ENCODE measurements at regions not wholly inside any gene's neighbourhood (a gene's known extent, or its start where the extent isn't known, plus 50 kb on each side); places are given as distances from the start of the nearest gene placed in this dataset.

GRCh38 chr7:123292227-123292626 lies 92.5 kb upstream of the SLC13A1 start:
- Mint-ChIP-seq H3K4me1 (ENCODE audit: low read depth) (no peaks in the 10 kb centered on the region), H3K4me3 (ENCODE audit: low read depth) (no peak overlapping the region), H3K9me3 (ENCODE audit: low read depth) (no peaks in the 10 kb centered on the region), H3K36me3 (ENCODE audit: insufficient read depth) (no peaks in the 10 kb centered on the region), H3K27me3 (no peaks in the 10 kb centered on the region), H3K27ac (no peak overlapping the region)
- TF ChIP-seq, protein P1, sequence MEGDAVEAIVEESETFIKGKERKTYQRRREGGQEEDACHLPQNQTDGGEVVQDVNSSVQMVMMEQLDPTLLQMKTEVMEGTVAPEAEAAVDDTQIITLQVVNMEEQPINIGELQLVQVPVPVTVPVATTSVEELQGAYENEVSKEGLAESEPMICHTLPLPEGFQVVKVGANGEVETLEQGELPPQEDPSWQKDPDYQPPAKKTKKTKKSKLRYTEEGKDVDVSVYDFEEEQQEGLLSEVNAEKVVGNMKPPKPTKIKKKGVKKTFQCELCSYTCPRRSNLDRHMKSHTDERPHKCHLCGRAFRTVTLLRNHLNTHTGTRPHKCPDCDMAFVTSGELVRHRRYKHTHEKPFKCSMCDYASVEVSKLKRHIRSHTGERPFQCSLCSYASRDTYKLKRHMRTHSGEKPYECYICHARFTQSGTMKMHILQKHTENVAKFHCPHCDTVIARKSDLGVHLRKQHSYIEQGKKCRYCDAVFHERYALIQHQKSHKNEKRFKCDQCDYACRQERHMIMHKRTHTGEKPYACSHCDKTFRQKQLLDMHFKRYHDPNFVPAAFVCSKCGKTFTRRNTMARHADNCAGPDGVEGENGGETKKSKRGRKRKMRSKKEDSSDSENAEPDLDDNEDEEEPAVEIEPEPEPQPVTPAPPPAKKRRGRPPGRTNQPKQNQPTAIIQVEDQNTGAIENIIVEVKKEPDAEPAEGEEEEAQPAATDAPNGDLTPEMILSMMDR (IDR thresholded peaks at IDR 0.05; ENCODE audit: unreplicated experiment): no peak
- no peak for DNase-seq (ENCODE audit: low spot score, unreplicated experiment)

GRCh38 chr7:123289200-123289599 lies 89.4 kb upstream of the SLC13A1 start:
- no peaks in the 10 kb centered on the region for H3K27me3 Mint-ChIP-seq
- no peak for DNase-seq (ENCODE audit: low spot score, unreplicated experiment)
- H3K4me3 Mint-ChIP-seq (ENCODE audit: low read depth): no peak overlapping the region
- H3K4me1 Mint-ChIP-seq (ENCODE audit: low read depth): no peaks in the 10 kb centered on the region
- no peaks in the 10 kb centered on the region for H3K36me3 Mint-ChIP-seq (ENCODE audit: insufficient read depth)
- no peak overlapping the region for H3K27ac Mint-ChIP-seq
- H3K9me3 Mint-ChIP-seq (ENCODE audit: low read depth): no peaks in the 10 kb centered on the region
- TF ChIP-seq, protein P1 (IDR thresholded peaks at IDR 0.05; ENCODE audit: unreplicated experiment): no peak

DNA sequence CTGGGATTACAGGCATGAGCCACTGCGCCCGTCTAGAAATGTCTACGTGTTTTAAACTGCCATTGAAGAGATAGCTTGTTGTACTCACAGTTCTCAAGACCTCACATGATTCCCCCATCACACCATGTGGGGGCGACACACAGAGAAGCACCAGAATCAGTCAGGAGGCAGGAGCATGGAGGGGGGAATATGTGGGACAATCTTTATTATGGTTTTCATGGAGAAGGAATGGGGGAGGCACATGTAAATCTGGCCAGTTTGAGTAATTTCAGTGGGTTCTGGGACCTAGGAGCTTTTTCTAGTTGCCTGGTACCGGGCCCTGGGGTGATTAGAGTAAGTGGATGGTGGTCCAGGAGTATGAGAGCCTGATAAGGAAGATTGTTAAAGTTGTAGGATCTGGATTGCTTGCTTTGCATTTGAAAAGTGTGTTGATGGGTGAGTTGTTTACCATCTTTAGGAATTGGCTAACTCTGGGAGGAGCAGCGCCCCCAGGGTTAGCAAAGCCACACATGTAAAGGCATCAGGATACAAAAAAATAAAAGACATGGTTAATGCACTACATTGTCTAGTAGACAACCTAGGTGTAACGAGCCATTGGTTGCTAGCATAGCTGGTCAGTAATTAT lies 85.4 kb upstream of the SLC13A1 start:
- H3K4me1 Mint-ChIP-seq (ENCODE audit: low read depth): no peaks in the 10 kb centered on the region
- no peaks in the 10 kb centered on the region for H3K9me3 Mint-ChIP-seq (ENCODE audit: low read depth)
- no peak overlapping the region for H3K27ac Mint-ChIP-seq

DNA sequence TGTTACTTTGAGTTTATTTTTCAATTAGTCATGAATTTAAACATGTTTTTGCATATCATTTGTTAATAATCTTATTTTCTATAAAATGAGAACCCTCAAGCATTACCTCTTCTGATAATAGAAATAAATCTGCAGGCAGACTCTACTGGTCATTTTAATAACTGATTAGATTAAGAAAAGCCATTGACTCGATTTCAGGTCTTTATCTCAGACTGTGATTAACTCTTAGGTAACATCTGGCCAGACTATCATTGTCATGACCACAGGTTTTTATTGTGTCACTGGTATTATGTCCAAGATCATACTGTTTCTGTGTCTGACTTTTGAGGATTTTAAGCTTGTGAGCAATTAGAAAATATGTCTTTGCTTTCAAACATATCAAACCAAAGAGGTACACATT lies 83.6 kb upstream of the SLC13A1 start:
- Mint-ChIP-seq H3K27me3 (no peaks in the 10 kb centered on the region), H3K36me3 (ENCODE audit: insufficient read depth) (no peaks in the 10 kb centered on the region), H3K9me3 (ENCODE audit: low read depth) (no peaks in the 10 kb centered on the region), H3K4me1 (ENCODE audit: low read depth) (no peaks in the 10 kb centered on the region), H3K27ac (no peak overlapping the region), H3K4me3 (ENCODE audit: low read depth) (no peak overlapping the region)
- no peak for DNase-seq (ENCODE audit: low spot score, unreplicated experiment)
- TF ChIP-seq, protein P1 (IDR thresholded peaks at IDR 0.05; ENCODE audit: unreplicated experiment): no peak

More for the DNA sequence above, 85.4 kb upstream of the SLC13A1 start:
- Mint-ChIP-seq H3K36me3 (ENCODE audit: insufficient read depth) (no peaks in the 10 kb centered on the region), H3K27me3 (no peaks in the 10 kb centered on the region), H3K4me3 (ENCODE audit: low read depth) (no peak overlapping the region)
- TF ChIP-seq, protein P1 (IDR thresholded peaks at IDR 0.05; ENCODE audit: unreplicated experiment): no peak
- no peak for DNase-seq (ENCODE audit: low spot score, unreplicated experiment)

DNA sequence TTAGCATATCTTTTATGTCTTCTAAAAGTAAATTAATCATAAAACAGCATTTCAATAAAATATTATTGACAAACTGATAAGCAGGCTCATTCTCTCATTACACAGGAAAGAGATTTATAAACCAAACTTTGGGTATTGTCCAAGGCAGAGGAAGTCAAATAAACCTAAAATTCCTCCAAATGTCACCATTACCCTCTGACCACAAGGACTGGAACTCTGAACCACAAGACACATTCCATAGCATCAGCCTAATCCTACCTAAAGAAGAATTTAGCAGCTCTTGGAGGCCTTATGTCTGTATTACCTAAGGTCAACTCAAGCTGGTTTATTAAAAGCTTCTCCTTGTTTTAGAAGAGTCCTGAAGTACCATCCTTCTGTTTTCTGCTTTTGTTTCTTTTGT lies 82.4 kb upstream of the SLC13A1 start:
- Mint-ChIP-seq H3K9me3 (ENCODE audit: low read depth) (no peaks in the 10 kb centered on the region), H3K36me3 (ENCODE audit: insufficient read depth) (no peaks in the 10 kb centered on the region), H3K4me1 (ENCODE audit: low read depth) (no peaks in the 10 kb centered on the region), H3K27me3 (no peaks in the 10 kb centered on the region), H3K4me3 (ENCODE audit: low read depth) (no peak overlapping the region), H3K27ac (no peak overlapping the region)
- TF ChIP-seq, protein P1 (IDR thresholded peaks at IDR 0.05; ENCODE audit: unreplicated experiment): no peak
- DNase-seq (ENCODE audit: low spot score, unreplicated experiment): no peak

Data from progenitor cell of endocrine pancreas (in vitro differentiated cells).